GM21515 (cell line): ENCODE measurements at regions not wholly inside any gene's neighbourhood (a gene's known extent, or its start where the extent isn't known, plus 50 kb on each side); places are given as distances from the start of the nearest gene placed in this dataset.

ENCODE experiments used
- ATAC-seq: cut with Tn5 transposase; IDR thresholded peaks from one replicate; pipeline ENCODE4 v1.9.1; 2021; ENCODE audit not compliant: unreplicated experiment

DNA sequence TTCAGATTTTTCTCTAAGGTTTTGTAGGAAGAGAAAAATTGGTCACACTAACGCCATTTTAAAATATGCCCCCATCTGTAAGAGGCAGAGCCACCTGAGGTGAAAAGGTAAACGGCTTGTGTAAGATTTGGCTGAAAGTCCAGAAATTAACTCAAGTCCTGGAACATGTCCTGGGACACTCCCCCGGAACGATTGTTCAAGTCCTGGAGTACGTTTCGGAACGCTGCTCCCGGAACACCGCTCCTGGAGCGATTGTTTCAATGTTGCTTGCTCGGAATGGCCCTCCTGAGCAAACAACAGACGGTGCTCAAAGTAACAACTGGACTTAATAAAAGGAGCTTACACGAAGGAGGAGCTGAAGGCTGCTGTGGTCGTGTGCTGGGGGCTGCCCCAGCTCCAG lies 796.5 kb upstream of the SLIT2 start:
- no peak for ATAC-seq

DNA sequence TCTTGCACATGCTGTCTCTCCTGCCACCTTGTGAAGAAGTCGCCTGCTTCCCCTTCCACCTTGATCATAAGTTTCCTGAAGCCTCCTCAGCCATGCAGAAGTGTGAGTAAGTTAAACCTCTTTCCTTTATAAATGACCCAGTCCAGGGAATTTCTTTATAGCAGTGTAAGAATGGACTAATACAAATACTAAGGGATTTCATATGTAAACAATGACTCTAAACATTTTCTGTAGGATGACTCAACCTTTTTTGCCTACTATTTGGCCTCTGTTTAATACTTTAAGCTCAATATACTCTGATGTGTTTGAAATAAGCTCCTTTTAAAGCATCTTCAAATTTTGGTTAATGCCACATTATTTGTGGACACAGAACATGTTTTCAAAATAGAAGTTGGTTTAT lies 813.5 kb upstream of the SLIT2 start:
- no peak for ATAC-seq

DNA sequence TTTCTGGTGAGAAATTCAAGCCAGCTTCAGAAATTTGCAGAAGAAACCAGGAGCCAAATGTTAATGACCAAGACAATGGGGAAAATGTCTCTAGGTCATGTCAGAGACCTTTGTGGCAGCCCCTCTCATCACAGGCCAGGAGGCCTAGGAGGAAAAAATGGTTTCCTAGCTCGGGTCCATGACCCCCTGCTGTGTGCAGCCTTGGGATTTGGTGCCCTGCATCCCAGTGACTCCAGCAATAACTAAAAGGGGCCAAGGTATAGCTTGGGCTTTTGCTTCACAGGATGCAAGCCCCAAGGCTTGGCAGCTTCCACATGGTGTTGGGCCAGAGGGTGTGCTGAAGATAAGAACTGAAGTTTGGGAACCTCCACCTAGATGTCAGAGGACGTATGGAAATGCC lies 814.7 kb upstream of the SLIT2 start:
- no peak for ATAC-seq

DNA sequence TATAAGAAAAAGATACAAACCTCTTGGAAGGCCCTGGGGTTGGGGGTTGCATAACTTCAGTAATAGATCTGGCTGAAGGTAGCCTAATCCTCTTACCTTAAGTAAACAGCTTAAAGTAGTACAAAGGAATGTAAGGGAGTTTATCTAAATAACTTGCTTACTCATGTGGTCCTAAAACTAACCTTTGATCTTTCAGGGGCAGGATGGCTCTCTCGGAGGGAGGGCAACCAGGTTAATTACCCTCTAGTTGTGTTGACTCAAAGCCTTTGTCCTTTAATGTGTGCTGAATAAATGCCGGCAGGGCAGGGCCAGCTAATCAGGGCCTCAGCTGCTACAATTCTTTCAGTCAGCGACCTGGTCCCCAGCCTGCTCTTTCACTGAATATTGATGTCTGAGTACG lies 822.0 kb upstream of the SLIT2 start:
- ATAC-seq = no peak

DNA sequence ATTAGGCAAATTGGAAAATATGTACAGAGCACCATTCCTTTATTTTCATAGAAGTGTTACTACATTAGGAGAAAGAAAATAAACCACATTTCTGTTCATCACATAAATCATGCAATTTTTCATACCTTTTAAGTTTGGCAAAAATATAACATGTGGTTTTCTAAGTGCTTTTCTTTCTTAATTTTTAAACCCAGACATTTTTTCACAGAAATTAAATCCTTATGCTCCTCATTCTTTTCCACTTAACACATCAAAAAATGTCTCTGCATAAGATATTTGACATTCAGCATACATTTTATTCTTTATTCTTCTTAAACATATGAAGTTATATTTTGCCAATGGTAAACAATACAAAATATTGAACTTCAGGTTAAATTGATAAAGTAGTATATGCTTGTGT lies 826.6 kb upstream of the SLIT2 start:
- ATAC-seq = no peak

DNA sequence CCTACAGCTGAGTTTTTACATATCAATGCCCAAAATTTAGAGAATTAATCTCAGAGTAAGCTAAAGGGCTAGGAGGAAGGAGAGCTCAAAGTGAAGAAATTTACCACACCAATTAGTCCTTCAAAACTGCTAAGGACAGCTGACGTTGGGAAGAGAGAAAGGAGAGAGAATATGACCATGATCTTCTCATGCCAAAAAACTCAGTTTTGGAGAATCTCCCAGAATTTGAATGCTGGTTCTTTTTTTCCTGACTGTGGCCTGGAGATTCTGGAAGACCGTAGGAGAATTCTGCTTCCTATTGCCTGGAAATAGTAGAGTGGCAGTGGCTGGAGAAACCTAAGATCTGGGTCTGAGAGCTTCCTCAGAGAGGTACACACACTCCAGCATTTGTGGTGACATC lies 834.4 kb upstream of the SLIT2 start:
- no peak for ATAC-seq

DNA sequence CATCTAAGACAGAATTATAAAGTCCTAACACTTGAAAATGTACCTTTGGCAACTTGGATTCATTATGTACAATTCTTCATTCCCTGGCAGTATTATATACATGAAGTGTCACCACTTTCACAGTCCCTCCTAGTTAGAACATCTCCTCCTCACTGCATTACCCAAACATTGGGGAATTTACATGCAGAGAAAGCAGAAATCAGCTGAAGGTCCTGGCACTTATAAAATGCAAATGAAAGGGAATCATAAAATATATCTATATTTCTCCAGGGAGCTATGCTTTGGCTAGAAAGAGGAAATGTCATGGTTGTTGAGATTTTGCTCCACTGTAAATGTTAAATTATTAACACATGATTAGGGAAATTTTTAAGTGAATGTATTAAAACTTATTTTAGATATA lies 835.6 kb upstream of the SLIT2 start:
- no peak for ATAC-seq

DNA sequence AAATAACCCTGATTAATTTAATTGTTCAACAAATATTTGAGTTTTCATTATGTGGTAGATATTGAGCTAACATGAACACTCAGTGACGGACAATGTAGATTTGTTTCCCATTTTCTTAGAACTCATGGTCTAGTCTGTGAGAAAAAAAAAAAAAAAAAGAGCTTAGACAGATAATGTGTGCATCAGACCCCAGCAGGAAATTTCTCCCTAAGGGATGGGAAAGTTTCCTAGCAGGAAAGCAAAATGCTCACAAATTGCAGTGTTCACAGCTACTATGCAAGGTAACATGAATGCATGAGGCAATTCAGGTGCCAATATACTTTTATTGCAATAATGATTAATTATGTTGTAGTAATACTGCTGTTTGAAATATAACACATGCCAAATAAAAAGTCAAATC lies 843.2 kb upstream of the SLIT2 start:
- no peak for ATAC-seq

DNA sequence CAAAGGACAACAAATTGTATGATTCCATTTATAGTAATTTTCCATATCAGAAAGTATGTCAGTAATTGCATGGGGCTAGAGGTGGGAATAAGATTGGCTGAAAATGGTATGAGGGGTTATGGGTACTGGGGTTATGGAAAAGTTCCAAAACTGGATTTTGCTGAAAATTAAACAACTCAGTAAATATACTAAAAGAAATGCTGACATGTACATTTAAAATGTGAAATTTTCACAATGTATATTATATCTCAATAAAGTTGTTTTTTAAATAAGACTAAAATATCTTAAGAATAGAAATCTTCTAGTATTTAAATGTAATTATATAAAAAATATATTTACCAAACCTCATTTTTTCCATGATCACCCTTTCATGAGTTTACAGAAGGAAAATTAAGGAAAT lies 844.9 kb upstream of the SLIT2 start:
- ATAC-seq = no peak

DNA sequence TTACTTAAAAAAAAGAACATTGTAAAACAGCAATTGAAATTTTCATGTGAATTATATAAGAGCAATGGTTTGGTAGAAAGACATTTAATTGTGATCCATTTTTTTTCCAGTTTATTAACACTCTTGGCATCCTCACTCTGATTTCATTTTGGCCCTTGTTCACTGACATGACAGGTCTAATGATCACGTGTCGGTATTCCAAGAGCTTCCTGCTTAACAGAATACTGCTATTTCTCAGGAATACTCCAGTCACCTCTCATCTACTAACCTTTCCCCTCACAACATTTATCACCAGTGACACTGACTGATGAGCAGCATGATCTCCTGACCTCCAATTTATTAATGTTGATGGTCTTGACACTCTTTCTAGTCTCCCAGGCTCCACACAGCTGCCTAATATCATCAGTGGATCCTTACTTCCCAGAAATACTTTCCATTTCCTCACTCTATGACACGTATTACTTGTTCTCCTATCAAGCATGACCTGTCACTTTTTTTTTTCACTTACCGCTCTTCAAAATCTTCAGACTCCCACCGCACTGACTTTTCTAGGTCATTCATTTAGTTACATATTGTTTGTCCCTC lies 847.8 kb upstream of the SLIT2 start:
- no peak for ATAC-seq

DNA sequence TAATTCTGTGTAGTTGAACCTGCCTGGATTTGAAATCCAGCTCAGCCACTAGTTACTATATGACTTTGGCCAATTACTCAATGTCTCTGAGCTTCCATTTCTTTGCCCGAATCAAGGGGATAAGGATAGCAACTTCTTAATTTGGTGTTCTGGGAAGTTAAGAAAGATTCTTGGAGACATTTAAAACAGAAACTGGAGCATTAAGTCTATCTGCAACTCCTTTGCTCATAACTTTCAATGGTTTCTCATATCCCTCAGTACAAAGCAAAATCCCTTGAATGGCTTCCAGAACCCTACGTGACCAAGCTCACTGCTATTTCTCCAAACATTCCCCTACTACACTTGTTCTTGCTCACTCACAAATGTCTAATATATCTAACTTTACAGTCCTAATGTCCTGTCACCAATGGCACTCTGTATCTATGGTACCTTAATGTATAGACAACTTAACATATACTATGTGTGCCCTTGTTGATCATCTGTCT lies 849.1 kb upstream of the SLIT2 start:
- ATAC-seq = no peak

DNA sequence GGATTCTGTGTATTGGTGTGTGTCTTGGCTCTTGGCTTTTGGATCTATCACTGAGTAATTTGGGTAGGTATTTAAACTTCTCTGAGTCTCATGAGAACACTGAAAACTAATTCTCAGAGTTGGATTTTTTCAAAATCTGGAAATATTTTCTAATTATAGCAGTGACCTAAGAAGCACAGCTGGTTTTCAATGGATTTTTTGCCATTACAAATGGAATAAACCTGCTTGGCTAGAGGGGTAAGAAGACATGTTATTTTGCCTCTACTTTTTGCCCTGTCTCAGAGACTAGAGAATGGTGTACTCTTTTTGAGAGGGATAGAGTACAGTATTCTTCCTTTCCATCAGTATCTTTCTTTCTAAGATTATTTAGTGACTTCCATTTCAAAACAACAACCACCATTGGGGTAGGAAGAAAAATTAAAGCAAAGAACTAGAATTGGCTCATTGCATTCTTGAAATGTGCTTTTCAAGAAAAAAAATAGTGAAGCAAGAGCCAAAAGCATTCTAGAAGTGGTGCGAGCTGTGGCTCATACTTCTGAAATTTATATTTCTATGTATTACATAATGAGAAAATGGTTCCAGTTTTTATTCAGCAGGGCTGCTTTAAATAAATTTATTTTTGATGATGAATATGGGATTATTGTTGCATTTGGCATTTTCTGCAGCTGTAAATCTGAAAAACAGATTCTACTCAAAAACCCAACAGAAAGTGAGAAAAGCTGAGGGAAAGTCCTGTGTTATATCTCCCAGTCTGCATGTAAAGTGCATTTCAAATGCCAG lies 850.2 kb upstream of the SLIT2 start:
- no peak for ATAC-seq

DNA sequence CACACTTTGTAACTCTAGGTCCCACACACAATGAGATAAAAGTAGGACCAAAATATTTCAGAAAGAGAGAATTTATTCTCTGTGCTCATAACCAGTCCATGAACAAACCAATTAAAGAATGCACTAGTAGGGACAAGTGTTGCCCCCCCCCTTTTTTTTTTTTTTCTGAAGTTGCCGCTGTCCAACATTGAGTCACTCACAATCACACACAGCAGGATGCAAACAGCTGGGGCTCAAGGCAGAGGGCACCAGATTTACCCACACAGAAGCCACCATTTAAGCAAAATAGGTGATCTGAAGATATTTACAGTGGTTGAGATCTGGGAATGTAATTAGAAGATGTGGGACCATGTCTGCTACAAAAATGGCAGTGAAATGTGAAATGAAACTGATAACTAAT lies 850.9 kb upstream of the SLIT2 start:
- no peak for ATAC-seq

DNA sequence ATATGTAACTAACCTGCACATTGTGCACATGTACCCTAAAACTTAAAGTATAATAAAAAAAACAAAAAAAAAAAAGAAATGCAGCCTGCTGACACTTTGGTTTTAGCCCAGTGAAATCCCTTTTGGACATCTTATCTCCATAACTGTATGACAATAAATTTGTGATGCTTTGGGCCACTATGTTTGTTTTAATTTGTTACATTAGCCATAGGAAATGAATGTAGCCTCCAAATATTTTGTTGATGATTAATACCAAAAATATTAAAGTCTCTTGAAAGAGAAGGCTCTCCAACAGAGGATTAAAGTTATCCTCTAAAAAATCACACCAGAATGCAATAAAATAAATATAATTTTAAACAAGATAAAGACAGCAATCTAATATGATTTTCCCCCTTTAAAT lies 852.7 kb upstream of the SLIT2 start:
- ATAC-seq = no peak

DNA sequence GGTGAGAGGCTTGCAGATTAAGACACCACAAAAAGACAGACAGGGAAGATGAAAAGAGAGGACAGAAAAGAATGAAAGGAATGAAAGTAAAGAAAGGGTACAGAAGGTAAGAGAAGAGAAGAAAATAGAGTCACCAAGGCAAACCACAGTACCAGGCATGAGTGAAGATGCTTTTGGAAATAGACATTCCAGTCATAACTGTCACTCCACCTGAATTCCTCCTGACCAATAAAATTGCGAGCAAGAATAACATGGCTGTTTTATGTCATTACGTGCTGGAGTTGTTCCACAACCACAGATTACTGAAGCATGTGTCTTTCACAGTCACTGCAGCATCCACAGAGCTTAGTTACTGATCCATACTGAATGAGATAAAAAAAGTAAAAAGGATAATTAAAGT lies 864.9 kb upstream of the SLIT2 start:
- no peak for ATAC-seq

DNA sequence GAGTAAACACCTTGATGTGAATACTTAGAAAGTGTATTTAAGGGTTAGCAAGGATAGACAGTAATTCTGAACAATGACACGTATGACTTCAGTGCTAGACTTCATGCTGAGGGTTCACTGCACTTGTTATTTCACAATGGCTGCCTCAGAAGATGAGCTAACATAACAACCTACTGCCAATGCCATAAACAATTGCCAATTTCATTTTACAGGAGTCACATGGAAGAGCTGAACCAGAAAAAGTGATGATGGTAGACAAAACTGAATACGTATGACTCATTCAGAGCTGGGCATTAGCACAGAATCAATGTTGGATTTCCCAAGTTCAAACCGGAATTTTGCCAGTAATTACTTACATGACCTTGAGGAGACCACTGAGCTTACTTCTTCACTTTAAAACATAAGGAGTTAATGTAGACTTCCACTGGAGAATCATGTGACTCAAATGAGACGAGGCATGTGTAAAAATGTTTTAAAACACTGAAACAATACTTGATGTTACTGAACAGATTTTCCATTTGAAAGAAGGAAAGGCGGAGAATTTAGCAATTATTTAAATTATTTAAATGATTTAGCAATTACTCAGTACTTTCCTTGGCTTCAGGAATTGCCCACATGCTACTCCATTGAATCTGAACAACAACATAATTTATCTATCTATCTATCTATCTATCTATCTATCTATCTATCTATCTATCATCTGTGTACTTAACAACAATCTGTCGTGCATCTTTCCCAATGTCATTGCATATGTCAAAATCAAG lies 868.5 kb upstream of the SLIT2 start:
- no peak for ATAC-seq

DNA sequence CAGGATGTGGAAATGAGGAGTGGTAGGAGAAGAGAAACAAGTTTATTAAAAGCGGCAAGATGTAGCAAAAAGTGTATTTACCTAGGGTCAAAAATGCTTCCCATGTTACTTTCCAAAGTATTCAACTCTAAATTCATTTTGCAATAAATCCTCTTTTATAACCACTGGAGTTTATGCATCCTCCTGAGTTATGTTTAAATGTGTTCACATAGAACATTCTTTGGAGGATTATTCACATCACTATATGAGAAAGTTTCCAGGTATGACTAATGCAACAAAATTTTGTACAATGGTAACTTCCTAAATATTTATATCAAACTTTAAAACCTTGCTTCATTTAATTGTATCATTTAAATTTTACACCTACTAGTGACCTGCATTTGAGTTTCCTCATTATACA lies 870.6 kb upstream of the SLIT2 start:
- ATAC-seq = no peak

DNA sequence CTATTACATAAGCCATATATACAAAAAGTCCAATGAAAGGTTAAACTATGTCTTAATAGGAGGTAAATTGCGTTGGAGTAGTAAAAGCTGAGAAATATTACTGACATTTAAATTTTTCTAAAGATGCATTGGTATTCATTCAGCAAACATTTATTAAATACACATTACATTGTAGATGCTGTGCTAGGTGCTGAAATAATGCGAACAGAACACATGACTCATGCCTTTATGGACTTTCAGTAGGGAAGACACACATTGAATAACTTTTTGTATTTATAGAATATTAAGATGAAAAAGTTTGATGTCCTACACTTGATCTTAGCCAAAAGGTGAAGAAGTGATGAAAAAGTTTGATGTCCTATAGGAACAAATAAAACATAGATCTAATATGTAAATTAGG lies 871.1 kb upstream of the SLIT2 start:
- no peak for ATAC-seq

DNA sequence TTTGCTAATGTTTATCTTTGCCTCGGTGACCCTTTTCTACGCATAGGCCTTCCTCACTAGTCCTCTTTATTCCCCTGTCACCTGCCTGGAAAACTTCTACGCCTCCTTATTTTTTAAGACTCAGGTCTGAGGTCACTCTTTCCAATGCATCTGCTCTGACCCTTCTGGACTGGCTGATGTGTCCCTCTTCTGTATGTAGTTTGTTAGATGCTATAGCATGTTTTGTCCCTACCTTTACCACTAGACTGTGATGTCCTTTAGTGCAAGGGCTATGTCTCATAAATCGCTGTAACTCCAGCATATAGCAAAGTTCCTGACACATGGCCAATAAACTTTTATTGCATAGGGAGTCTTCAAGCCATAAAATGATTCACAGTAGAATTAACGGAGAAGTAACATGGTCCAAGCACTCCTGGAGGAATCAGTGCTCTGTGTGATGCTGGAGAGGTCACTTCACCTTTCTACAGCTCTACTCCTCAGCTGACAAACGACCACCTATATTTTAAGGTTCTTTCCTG lies 872.5 kb upstream of the SLIT2 start:
- ATAC-seq = no peak

DNA sequence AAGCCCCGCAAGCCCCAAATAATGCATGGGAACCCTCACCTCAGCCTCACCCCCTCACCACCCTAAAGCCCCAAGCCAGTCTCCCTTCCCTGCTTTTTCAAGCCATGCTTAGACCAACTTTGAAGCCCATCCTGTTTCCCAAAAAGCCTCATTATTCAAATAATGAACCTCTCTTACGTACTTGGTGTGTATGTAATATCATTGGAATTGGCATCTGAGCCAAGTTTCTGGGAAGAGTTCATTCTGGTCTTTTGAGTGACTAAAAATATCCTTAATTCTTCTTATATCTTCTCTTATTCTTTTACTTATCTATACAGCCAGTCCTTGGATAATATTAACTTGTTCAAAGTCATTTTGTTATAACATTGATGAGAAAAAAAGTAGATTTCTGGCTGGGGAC lies 875.8 kb upstream of the SLIT2 start:
- no peak for ATAC-seq

DNA sequence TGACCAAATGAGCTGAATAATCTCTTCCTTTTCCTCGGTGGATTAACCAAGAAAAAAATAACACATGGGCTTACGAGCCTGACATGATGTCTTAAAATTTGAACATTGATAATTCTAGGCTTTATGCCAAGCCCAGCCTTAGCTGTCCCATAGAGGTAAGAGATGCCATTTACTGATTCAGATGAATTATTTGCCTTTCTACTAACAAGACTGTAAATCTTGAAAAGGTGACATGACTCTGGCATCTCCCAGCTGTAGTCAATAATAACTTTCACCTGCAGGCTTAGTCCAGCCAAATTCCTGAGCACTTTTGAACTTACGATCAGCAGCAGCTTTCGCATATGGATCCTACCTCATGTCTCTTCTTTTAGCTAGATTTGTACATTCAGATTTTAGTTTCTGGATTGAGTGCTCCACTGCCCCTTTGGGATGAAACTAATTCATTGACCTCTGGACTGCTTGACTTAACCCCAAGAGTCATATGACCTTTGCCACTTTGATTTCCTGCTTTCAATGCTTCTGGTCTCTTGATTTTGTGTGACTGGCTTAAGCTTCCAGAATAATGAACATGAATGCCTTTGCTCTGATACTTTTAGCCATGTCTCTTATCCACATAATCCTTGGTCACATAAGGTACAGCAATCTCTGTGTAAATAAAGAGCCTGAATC lies 876.4 kb upstream of the SLIT2 start:
- ATAC-seq = no peak
